Breast epithelium (tissue), 3 donors: ENCODE measurements at regions not wholly inside any gene's neighbourhood (a gene's known extent, or its start where the extent isn't known, plus 50 kb on each side); places are given as distances from the start of the nearest gene placed in this dataset.

ENCODE experiments used
- CTCF ChIP-seq, 3 donors: fragments of 450-650 bp; IDR thresholded peaks; one replicate each; pipeline ENCODE4 v1.5.1; 2016 to 2017; ENCODE audit warnings: antibody characterized with exemption in 3 of 3, mild to moderate bottlenecking in 3 of 3, moderate library complexity in 3 of 3
- POLR2A ChIP-seq: fragments of 450-650 bp; IDR thresholded peaks from one replicate; pipeline ENCODE4 v1.6.1; 2016; ENCODE audit warnings: antibody characterized with exemption, mild to moderate bottlenecking, moderate library complexity
- POLR2AphosphoS5 ChIP-seq, 3 donors: sonication (generic); formaldehyde crosslinking; IDR thresholded peaks; one replicate each; pipeline ENCODE4 v1.6.1; 2017; ENCODE audit warnings: antibody characterized with exemption in 3 of 3

GRCh38 chr4:18917689-18918088 lies 896.1 kb upstream of the LCORL start:
- TF ChIP-seq CTCF (IDR thresholded peaks at IDR 0.05) (no peak), POLR2A (no peak), POLR2AphosphoS5 (IDR thresholded peaks at IDR 0.05) (no peak)
